HG02973 (cell line): ENCODE measurements at regions not wholly inside any gene's neighbourhood (a gene's known extent, or its start where the extent isn't known, plus 50 kb on each side); places are given as distances from the start of the nearest gene placed in this dataset.

Source experiments
- ATAC-seq: cut with Tn5 transposase; IDR thresholded peaks from one replicate; pipeline ENCODE4 v1.9.1; 2021; ENCODE audit warnings: moderate library complexity; ENCODE audit not compliant: unreplicated experiment

DNA sequence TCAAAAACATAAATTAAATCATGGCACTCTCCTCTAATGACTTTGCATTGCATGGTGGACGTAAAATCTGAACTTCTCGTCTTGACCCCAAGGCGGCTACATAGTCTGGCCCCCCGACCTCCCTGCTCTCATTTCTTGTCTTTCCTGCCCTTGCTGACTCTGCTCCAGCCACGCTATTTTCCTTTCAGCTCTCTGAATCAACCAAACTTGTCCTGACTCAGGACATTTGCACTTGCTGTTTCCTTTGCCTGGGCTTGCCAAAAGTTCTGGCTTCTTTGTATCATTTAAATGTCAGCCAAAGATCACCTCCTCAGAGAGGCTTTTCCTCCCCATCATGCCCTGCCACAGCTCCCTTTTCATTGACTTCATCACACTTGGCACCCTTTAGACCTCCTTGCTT, 107.7 kb upstream of the NFE2L3 start:
- no peak for ATAC-seq

DNA sequence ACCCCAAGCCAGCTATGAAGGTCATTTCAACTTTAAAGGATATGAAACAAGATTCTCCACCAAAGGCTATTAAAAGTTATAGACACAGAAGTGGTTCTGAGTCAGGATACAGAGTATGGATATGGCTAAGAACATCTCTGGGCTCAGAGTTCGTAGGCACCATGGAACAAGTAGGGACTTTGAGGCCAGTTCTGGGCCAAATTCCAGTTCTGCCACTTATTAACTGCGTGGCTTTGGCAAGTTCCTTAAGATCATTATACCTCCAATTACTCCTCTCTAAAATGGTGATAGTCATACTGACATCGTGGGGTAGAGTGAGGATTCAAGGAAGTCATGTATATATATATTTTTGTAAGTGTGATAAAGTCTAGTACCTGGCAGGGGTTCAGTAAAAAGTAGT, 105.8 kb upstream of the NFE2L3 start:
- no peak for ATAC-seq

DNA sequence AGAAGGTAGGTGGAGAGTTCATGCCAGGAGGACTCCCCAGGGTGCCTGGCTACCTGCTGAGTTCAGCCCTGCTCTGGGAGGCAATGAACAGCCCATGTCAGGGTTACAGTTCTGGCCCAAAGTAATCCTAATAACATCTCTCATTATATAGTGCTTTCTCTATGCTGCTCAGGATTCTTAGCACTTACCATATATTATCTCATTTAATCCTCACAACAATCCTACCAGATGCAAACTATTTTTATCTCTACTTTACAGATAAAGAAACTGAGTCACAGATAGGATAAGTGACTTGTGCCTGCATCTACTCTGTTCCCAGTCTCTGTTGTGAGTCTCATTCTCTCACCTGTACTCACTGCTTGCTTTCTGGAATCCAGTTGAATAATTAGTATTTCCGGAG, 105.1 kb upstream of the NFE2L3 start:
- ATAC-seq: no peak

DNA sequence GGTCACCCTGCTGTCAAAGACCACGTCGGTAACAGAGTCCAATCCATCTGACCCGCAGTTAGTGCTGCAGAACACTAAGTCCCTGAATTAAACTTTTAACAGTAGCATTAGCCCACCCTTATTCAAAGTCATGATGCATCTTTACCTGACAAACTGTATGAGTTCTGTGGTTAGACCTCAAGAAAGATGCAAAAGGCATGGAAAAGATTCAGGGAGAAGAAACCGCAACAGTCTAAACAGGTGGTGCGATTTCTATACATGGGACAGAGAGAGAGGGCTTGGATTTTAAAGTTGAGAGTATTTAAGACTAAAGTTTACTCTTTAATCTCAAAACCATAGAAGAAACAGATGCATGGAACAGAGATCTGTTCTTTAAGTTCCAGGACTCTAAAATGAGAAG, 103.3 kb upstream of the NFE2L3 start:
- no peak for ATAC-seq

DNA sequence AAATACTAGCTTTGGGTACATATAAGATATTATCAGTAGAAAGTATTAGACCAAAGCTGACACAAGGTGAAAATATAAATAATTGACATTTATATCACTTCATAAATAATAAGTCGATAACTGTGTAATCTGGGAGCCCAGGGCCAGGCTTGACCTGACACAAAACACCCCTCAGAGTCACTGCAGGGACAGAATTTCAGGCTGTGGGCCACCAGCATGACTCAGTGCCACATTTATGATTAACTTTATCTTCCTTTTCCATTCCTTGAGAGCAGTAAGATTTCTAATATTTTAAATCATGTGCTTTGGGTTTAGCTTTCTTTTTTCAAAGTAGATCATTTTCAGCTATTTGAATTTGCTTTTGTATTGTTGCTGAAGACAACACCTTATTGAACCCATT, 102.9 kb upstream of the NFE2L3 start:
- ATAC-seq: no peak

DNA sequence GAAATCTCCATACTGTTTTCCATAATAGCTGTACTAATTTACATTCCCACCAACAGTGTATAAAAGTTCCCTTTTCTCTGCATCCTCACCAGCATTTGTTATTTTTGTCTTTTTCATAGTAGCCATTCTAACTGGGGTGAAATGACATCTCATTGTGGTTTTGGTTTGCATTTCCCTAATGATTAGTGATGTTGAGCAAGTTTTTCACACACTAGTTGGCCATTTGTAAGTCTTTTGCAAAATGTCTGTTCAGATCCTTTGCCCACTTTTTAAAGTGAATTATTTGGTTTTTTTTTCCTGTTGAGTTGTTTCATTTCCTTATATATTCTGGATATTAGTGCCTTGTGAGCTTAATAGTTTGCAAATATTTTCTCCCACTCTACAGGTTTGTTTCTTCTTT, 101.0 kb upstream of the NFE2L3 start:
- ATAC-seq: no peak

DNA sequence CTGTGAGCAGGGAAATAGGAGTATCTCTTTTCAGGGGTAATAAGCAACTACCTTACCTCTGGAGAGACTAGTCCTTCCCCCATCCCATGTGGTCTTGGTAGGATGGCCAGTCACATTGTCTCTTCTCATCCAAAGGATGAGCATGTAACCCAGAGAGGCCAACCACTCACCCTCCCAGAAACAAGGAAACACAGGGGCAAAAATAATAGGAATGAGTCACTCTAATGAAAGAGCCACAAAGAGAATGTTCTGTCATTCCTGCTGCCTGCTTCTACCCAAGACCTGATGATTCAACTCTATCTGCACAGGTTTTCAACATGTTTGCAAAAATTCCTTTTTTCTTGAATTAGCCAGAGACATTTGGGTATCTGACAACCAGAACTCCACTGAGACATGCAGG, 99.3 kb upstream of the NFE2L3 start:
- no peak for ATAC-seq

DNA sequence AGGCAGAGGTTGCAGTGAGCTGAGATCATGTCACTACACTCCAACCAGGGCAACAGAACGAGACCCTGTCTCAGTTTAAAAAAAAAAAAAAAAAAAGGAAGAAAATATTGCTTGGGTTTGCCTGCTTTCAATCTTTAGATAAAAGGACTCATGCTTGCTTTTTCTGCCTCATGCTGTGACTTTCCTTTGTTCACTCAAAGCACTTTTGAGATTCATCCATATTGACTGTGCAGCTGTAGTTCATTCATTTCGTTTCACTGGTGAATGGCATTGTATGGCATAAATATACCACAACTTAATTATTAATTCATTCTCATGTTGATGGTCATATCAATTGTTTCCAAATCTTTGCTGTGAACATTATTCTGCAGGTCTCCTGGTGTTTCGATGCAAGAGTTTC, 97.6 kb upstream of the NFE2L3 start:
- ATAC-seq: no peak

DNA sequence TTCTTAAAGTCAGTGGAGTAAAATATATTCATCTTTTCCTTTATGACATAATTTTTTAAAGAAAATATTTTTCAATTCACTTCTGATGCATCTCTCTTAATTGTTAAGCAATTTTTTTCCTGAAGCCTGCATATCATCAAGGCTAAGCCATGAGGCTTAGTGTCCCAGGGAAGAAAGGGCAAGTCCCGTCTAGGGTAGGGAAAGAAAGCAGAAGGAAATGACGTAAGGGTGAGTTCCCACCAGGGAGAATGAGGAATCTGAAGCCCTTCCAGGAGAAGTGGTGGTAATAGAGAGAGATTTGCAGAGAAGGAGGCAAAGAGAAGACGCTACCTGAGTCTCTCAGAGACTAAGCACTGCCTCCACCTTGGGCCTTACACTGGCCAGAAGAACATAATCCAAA, 96.8 kb upstream of the NFE2L3 start:
- no peak for ATAC-seq

DNA sequence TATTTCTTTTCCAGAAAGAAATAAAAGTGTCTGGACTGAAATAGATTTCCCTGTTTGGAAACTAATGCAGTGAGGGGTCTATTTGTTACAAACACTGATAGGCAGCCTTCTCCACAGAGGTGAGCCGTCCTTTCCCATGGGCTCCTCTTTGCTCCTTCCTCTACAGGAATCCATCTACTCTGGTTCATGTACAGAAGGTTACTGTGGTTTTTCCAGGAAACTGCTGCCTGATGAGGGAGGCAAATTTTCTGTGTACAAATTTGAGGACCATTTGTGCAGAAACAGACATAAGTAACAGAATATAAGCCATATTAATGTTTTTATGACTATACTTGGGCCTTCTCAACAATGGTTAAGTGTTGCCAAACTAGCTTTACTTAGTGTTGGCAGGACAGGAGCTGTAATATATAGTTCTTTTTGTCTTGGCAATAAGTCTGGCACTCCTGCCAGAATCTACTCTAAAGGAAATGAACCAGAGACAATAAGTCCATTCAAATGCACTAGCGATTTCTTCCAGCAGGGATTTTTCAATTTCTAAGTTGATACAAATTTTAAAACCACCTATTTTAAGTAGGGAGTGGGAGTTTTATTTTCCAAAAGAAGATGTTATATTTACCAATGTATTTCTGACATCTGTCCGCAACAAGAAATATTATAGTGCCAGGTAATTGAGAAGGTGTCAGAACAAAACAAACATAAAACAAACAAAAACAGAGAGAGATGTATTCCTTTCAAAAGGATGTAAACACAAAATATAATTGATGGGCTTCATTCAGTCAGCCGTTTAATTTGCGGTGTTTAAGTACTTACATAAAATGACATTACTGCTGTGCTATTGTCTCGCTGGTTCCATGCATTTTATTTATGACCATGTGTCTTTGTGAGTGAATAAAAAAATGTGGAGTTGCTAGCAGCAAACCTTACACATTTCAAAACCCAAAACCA, 91.0 kb upstream of the NFE2L3 start:
- no peak for ATAC-seq

DNA sequence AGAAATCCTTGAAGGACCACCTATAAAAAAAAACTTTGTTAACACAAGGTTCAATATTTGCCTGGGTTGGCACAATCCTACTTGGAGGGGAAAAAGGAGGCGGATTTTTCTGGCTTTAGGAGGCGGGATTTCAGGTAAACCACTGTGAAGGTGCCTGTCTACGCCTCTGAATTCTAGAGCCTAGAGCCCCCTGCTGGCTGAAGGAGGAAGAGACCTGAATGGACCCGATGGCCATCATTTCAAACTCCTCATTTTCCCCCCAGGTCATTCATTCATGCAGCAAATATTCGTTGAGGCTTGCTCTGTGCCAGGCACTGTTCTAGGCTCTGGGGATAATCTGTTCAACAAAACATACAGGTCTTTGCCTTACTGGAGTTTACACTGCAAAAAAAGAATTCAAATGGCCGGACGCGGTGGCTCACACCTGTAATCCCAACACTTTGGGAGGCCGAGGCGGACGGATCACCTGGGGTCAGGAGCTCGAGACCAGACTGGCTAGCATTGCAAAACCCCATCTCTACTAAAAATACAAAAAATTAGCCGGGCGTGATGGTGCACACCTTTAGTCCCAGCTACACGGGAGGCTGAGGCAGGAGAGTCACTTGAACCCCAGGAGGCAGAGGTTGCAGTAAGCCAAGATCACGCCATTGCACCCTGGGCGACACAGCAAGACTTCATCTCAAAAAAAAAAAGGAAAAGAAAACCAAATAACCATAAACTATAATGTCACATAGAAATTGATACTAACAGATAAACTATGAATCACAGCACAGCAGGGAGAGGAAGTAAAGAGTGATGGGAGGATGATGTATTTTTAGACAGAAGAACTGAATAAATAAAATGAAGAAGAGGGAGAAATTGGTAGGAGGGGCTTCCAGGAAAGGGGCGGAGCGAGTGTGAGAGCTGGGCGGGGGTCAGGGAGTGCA, 90.1 kb upstream of the NFE2L3 start:
- ATAC-seq: no peak

DNA sequence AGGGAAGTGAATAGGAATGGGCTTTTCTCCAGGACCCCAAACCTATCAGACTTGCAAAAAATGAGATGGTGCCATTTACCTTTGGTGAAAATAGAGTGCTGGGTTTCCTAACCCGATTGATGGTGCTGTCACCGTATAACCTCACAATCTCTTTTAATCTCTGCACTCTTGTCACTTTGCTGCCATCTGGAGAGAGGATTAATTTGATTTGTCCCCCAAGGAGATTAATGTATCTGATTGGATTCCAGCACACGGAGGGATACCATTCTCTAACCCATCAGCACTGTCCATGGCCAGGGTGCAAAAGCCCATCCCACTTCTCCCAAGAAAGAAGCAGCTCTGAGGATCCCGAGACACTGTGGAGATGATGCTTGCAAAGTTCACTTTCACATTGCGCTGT, 86.3 kb upstream of the NFE2L3 start:
- no peak for ATAC-seq

DNA sequence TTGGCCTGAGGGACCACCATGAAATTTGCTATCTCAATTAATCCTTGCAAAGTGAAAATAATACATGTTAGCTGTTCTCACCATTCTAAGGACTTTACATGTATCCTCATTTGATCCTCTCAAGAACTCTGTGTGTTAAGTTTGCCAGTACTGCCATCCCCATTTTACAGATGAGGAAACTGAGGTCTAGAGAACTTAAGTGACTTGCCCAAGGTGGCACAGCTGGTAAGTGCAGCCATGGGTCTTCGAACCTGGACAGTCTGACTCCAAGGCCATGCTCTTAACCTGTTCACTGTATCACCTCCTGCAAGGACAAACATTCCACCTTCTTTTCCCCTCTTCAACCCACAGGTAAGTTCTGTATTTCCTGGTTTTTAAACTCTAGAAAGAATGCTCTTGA, 85.3 kb upstream of the NFE2L3 start:
- ATAC-seq: no peak

DNA sequence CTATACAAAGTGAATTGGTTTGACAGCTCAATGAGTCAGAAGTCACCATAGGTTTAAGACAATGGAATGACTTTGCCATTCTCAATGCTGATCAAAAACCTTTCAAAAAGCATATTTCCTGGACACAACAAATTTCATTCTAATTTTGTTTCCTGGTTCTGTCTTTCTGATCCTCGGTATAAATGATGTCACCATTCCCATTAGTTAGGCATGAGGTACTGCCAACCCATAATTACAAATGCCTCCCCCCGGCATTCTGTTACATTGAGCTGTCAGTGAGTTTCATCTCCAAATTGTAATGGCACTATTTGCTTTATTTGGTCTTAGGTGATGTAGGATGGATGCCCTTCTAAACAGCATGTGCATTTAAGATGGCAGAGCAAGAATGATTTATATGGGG, 81.7 kb upstream of the NFE2L3 start:
- no peak for ATAC-seq

DNA sequence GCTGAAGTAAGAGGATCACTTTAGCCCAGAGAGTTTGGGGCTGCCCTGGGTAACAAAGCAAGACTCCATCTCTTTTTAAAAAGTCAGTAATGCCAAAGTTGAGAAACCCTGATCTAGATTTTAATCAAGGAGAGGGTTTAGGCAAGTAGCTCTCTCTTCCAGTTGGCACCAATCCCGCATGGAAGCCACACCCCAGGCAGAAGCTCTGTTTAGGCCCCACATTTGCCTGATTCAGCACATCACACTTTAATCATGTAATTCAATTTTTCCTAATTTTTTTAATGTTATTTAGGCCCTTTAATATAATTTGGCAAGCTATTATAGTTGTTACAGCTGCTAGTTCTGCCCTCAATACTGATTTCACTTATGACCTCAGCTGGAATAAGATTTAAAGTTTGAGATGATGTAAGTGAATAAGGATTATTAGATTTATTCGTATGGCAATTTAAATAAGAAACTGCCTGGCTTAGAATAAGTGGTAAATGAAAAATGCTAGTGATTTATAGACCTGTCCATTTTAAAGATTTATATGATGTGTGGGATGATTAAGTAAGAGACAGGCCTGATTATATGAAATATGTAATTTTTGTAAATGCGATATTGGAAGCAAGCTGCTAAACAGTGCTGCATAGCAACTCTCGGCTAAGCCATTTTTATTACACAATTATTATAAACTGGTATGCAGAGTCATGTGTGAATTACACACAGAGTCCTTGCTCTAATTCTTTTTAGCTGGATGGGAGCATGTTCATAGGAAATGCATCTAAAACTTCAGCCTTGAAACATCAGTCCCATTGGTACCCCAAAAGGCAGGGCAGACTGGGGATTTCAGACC, 80.2 kb upstream of the NFE2L3 start:
- no peak for ATAC-seq

DNA sequence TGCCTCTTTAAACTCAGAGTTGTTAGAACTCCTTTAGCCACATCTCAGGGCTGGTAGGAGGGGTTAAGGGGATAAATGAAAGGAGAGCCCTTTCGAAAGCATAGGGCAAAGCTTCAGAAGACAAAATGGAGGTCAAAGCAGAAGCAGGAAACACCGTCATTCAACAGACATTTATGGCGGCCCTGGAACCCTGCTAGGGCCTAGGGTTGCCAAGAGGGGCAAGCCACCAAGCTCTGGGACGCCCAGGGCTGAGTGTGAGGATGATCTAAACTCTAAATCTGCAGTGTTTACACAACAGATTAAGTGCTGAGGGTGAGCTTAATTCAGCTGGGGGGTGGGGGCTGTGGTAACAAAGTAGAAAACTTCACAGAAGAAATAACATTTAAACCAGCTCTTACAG, 79.0 kb upstream of the NFE2L3 start:
- no peak for ATAC-seq

DNA sequence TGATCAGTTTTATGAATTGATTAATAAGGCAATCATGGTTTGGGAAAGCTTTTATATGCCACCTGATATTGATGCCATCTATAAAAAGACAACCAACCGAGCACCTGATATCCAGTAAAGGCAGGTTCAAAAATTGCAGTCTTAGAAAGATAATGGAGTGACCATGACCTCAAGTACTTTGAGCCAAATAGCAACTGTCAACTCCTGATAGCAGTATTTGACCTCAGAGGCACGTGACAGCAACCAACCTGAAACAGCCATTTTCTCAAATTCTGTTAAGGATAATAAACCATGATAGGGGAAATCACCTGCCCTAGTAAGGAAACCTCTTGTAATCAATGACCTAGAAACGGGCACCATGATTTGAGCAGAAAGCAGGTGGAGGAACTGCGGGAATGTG, 77.1 kb upstream of the NFE2L3 start:
- no peak for ATAC-seq

DNA sequence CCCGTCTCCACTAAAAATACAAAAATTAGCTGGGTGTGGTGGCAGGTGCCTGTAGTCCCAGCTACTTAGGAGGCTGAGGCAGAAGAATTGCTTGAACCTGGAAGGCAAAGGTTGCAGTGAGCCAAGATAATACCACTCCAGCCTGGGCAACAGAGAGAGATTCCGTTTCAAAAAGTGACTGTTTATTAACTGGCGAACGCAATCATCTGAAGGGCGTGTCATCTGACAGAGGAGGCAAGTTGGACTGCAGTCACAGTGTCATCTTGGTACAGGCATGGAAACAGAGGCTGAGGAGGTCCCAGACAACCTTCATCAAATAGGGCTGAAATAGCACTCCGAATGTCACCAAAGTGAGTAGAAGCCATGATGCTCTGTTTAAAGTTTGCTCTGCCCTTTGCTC, 75.3 kb upstream of the NFE2L3 start:
- no peak for ATAC-seq

DNA sequence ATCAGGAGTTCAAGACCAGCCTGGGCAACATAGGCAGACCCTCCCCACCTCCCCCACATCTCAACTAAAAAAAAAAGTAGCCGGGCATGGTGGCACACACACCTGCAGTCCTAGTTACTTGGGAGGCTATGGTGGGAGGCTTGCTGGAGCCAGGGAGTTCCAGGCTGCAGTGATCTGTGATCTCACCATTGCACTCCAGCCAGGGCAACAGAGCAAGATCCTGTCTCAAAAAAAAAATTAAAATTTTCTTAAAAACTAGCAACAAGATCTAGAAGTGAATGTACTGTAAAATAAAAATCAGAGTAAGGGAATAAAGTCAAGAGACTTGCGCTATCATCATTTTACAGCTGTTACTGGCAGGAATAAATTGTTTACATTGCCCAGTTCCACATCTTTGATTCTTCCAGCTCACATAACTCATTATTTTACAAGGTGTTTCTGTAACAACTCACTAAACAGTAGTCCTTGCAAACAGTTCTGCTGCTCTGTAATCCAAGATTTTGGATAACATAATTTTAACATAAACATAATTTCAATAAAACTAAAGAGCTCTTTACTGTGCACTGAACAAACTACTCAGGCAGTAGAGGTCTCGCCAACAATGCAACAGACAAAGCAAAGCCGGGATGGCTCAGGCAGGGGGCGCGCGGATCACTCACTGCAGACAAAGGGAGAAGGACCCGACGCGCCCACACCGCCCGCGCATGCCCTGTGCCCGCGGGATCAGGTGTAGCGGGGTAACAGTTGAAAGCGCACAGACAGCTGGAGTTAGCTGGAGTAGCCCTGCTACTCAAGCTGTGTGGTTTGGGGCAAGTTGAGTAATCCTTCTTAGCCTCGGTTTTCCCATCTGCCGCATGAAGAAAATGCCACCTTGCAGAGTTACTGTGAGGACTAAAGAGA, 73.3 kb upstream of the NFE2L3 start:
- peak; percentile 82 for ATAC-seq

DNA sequence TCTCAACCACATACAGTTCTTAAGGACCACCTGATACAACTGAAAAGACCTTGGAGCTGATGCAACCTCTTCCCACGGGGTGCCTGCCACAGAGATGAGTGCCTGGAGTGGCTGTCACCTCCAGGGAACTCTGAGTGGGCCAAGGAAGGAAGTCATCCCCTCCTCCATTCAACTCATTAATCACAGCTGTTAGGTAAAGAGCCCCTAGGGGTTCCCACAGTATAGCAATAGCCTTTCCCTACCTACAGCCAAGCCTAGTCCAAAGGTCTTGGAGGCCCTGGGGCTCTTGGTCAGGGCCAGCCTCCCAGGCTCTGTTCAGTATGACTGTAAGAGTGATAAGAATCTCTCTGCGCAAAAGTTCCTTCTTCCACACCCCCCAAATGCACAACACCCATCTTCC, 70.4 kb upstream of the NFE2L3 start:
- ATAC-seq: no peak
